Iris pigment epithelial cell (primary cell): ENCODE measurements at regions not wholly inside any gene's neighbourhood (a gene's known extent, or its start where the extent isn't known, plus 50 kb on each side); places are given as distances from the start of the nearest gene placed in this dataset.
A peak's percentile ranks its signal among the peaks of the same experiment; 100 is the strongest.
"Not testable (repeated sequence)": the region's sequence is repeated elsewhere in the genome, so short reads cannot be mapped to it uniquely, and the experiment has no call there.

ENCODE experiments used
- DNase-seq: peaks from one replicate; pipeline ENCODE4 v3.0.0-alpha.2; 2011; ENCODE audit warnings: low read depth

DNA sequence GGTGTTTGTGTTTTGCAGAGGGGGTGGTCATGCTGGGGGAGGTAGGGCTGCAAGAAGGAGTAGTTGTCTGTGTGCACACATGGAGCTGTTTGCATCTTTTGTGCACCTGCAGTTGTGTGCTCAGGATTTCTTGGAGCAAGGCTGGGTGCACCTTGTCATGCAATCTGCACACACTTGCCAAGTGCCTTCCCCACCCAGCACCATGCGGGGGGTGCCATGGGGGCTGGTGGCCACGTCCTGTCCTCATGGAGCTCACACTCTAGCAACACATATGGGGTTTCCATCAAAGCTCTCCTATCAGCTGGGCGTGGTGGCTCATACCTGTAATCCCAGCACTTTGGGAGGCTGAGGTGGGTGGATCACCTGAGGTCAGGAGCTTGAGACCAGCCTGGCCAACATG, 111.6 kb downstream of the CRLF3 start:
- DNase-seq, result not testable (repeated sequence)

DNA sequence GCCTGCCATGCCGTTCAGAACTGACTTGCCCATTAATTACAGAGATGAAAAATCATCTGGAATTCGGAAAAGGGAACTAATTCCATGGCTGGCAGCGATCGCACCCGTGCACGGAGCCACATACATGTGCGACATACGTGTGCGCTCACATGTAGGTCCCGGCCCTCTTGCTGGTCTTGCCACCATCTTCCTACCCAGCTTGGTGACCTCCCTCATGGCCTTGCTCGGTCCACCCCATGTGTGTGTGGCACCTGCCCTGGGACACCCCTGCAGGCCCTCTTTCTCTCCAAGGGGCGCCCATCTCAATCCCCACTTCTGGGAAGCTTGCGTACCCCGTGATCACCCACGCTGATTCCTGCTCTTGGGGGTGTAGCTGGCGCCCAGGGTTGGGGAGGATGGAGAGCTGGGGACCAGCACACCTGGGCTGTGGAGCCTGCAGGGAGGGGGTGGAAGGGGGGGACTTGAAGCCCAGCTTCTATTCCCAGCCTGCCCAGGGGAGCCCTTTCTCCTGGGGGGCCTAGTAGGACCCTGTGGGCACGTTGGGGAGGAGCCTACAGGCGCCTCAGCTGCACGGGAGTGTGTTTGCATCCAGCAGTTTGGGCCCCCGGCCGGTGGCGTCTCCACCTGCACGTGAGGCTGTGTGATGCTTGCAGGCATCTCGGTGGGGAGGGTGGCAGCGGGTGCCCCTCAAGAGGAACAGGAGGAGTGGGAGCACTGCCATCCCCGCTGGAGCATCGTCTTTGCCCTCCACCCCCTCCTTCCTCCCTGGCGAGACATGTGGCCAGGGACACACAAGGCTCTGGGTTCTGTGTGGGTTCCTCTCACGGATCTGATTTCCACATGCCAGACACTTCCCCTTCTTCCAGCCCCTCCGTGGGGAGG, 112.6 kb downstream of the CRLF3 start:
- DNase-seq, result not testable (repeated sequence)

DNA sequence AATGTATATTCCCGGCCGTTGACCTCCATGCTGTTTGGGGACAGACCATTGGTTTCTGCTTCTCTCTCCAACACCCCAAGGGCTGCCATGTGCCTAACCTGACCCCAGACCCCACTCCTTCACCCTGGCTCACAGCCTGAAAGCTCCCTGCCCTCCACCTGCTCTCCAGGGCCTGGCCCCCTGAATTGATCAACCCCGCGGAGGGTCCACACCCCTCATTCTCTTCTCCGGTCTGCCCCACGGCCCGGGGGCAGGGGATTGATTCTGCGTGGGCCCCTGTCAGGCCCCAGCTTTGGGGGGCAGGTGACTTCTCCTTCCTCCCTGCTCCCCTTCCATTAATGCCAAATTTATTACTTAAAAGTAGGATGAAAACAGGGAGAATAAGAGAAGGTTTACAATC, 113.3 kb downstream of the CRLF3 start:
- not testable (repeated sequence) for DNase-seq

DNA sequence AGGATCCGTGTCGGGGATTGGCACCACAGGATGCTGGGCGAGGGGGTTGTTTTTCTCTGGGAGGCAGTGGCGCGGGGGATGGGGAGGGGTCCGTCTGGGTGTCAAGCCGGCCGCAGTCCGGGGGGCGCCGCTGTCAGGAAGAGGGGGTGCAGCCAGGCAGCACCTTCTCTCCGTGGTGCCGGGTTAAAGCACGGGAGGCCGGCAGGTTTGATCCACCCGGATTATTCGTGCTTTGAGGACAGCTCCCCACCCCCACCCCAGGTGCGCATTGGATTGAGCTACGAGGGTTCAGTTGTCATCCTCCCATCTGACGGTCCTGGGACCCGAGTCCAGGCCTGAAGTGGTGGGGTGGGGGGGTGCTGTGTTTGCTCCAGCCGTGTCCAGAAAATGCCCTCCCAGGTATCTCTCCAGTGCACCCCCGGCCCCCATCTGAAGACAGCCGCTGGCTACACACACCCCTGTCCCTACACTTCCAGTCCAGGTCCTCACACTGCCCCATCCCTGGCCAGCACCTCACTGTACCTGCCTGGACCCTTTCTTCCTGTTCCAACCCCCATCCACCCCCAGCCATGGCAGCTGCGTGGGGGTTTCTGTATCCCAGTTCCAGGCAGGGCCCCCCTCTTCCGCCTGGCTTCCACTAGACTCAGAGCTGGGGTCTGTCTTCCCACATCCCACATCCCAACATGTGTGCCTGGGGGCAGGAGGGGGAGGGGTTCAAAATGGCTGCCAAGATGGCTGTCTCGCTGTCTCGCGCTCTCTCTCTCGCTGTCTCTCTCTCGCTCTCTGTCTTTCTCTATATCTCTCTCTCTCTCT, 114.0 kb downstream of the CRLF3 start:
- DNase-seq, result not testable (repeated sequence)

DNA sequence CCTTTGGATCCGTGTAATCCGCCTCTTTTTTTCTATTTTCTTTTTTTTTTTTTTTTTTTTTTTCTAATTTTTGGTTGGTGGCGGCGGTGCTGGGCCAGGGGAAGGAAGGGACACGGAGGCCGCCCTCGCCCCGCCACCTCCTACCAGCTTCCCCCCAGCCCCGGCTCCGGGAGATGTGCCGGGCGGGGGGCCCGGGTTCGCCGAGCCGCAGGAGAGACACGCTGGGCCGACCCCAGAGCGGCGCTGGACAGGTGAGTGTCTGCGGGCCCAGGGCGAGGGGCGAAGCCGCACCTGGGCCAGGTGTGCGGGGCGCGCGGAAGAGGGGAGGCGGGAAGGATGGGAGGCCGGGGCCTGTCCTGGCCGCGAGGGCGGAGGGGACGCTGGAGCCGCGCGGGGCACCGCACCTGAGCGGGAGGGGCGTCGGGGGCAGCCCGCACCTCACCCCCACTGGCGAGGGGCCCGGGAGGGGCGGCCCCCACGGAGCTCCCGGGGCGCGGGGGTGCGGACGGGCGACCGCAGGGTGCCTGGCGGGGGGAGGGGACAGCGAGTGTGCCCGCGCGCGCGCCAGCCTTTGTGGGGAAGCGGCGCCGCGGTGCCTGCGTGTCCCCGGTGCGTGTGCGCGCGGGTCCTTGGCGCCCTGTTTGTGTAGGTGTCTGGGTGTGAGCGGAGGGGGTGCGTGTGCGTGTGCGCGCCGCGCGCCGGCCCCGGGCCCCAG, 114.8 kb downstream of the CRLF3 start:
- DNase-seq, result peak; percentile 12

DNA sequence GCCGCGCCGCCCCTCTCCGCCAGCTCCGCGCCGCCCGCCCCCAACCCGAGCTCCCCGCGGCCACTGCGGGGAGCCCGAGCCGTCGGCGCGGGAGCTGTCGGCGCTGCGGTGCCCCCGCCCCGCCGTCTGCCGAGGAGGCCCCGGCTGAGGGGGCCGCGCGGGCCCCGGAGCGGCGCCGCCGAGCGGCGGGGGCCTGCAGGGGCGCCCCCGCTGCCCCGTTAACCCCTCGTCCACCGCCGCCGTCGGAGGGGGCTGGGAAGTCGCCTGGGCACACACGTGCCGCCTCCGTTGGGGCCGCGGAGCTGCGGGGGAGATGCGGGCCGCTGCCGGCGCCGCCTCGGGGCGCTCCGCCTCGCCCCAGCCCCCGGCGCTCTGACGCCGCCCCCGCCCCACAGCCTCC, 115.4 kb downstream of the CRLF3 start:
- DNase-seq, result not testable (repeated sequence)

DNA sequence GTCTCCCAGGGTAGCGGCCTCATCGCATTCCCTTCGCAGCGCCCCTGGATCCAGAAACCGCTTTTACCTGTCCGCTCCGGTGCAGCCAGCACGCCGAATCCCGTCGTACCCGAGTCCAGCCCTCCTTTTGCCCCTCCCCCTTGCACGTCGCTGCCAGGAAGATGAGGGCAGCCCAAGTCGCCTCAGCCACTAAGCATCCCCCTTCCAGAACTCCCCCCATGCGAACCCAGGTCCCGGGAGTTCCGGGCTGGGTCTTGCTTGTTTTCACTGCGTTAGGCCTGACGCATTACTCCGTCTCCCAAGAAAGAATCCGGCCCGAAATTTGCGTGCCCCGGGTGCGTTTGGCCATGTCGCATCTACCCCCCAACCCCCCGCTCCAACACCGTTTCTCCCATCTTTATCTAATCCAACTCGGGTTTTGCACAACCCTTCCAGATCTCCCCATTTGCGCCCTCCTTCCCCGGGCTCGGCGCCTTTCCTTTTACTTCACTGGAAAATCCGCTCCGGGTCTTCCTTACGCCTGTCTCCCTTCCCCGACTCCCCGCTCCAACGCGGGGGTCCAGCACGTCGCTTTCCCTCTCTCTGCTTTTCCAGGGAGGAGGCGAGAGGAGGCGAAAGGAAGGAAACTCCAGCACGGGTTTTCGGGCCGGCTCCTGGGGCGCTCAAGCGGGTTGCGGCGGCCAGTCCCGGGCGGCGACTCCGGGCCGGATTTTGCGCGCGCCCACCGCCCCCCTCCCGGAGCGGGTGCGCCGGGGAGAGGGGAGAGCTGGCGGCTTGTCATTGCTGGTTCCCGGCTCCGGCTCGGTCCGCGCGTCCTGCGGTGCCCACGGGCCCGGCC, 116.0 kb downstream of the CRLF3 start:
- peak; percentile 93 for DNase-seq

DNA sequence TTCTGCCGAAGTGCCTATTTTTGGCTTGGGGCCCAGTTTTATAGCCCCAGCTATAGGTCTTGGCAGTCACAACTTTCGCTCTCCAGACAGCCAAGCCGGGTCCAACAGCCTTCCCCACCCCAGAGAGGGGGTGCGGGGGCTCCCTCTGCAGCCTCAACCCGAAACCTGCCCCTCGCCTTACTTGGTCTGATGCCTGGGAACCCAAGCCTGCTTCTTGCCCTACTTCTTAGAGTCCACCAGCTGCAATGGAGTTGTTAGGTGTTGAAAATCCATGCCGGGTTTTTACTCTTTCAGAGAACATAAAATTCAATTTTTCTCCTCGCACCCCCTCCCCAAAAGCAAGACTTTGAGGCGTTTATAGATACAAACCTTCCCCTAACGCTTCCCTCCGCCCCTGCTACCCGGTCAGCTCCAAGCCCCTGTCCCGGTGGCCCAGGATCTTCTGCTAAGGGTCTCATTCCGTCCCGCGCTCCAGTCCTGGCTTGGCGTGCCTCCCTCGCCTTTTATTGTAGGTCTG, 116.7 kb downstream of the CRLF3 start:
- DNase-seq, result peak; percentile 60

DNA sequence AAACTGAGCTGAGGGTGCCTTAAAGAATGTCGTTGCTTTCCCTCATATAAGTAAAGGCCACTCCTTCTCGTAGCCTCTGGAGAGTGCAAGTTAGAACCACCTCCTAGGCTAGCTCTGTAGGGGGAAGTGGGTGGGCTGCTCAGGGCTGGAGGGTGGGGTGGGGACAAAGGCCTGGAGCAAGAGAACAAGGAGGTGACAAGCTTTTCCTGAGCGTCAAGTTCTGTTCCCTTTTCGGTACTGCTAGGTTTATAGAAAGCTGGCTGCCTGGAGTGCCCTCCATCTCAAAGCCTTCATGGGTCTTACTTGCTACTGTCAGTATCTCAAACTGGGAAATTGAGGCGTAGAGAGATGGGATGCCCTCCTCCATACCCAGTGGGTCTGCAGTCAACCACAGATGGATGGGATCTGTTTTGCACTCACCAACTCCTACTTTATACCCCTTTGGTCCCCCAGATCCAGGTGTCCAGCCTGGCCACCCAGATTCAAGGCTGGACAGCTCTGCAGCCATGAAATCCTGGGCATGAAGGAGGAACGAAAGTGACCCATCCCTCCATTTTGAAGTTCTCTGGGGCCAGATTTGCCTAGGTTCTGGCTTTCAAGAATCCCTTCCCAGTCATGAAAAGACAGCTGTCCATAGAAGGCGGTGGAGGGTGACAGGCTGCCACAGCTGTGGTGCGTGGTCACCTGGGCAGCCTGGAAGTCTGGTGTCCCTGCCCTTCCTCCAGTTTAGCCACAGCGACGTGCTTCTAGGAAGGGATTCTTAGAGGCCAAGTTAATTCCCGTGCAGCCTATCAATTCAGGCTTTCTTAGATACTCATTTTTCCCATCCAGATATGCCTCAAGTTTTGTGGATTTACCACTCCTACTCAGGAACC, 117.8 kb downstream of the CRLF3 start:
- not testable (repeated sequence) for DNase-seq

DNA sequence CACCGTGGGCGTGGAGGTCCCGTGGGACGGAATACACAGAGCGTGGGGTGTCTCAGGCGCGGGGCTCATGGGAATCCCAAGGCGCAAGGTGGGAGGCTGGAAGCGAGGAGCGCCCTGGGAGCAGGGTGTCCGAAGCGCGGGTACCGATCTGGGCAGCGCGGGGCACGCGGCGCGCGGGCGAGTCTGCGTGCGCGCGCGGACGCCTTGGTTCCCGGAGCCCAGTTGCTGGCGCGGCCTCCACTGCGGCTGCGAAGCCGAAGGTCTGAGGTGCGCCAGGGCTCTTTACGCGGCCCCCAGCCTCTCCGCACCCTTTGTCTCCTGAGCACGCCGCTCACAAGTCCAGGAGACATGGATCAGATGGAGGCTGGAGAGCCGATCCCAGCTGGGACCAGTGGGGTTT, 118.5 kb downstream of the CRLF3 start:
- DNase-seq, result not testable (repeated sequence)

DNA sequence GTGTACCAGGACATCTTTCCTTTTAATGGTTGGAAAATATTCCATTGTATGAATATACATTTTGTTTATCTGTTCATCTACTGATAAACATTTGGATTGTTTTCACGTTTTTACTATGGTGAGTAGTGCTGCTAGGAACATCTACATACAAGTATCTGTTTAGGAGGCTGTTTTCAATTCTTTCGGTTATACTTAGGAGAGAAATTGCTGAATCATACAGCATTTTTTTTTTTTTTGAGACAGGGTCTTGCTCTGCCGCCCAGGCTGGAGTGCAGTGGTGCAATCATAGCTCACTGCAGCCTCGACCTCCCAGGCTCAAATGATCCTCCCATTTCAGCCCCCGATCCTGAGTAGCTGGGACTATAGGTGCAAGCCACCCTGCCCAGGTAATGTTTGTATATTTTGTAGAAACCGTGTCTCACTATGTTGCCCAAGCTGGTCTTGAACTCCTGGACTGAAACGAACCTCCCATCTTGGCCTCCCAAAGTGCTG, 122.9 kb downstream of the CRLF3 start:
- no peak for DNase-seq

DNA sequence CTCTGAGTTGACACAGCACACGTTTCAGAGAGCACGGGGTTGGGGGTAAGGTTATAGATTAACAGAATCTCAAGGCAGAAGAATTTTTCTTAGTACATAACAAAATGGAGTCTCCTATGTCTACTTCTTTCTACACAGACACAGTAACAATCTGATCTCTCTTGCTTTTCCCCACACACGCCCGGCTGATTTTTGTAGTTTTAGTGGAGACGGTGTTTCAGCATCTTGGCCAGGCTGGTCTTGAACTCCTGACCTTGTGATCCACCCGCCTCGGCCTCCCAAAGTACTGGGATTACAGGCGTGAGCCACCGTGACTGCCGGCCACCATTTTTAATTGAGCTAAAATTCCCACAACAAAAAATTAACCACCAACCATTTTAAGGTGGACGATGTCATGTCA, 123.7 kb downstream of the CRLF3 start:
- DNase-seq, result not testable (repeated sequence)

DNA sequence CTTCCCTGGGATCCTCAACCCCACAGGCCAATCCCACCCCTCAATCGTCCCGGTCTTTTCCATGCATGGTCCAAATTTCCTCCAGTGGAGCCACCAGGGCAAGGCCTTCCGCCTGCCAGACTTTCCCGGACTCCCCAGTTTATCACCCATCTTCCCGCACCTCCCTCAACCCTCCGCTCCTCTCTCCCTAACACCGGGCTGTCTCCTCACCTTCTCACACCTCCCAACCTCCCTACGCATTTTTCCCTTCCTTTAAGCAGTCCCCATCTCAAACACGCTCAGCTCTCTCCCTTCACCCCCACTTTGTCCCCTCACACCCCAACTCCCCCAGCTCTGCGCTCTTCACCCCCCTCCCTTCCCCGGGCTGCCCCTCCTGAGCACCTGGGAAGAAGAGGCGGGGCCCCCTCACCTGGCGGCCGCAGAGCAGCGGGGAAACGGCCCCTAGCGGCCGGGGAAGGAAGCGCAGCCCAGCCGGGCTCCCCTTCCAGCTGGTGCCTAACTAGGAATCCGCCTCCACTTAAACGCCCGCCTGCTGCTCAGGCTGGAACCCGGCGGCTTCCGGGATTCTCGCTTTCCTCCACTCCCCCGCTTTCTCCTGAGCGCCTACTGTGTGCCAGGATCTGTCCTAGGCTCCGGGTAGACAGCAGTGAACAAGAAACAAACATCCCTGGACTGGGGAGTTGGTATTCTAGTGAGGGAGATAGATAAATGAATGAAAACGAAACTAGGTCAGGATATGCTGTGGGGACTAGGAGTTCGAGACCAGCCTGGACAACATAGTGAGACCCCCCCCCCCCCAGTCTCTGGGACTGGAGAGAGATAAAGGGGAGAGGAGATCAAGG, 126.7 kb downstream of the CRLF3 start:
- peak; percentile 57 for DNase-seq

DNA sequence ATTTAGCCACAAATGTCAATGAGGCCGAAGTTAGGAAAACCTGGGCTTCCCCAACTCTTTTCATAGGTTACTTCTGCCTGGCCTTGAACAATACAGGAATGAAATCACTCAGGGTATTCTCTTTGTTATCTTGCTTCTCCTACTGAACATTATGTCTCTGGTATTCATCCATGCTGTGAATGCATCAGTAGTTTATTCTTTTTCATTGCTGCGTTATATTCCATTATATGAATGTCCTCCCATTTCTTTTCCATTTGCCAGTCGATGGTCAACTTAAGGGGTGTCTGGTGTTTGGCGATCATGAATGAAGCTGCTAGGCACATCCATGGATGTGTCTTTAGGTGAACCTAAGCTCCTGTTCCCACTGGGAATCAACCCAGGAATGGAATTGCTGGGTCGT, 128.3 kb downstream of the CRLF3 start:
- DNase-seq, result no peak

DNA sequence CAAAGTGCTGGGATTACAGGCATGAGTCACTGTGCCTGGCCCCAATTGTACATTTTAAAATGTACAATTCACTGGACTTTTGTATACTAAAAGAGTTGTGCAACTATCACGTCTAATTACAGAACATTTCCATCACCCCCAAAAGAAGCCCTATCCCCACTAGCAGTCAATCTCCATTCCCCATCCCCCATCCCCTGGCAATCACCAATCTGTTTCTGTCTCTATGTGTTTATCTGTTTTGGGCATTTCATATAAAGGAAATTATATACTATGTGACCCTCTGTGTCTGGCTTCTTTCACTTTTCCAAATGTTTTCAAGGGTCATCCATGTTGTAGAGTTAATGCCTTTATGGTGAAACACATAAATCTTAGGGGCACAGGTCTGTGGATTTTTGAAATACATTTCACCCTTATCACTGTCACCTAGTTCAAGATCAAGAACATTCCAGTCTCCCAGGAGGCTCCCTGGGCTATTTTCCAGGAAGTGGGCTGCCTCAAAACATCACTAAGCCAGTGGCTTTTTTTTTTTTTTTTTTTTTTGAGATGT, 129.2 kb downstream of the CRLF3 start:
- peak; percentile 68 for DNase-seq

DNA sequence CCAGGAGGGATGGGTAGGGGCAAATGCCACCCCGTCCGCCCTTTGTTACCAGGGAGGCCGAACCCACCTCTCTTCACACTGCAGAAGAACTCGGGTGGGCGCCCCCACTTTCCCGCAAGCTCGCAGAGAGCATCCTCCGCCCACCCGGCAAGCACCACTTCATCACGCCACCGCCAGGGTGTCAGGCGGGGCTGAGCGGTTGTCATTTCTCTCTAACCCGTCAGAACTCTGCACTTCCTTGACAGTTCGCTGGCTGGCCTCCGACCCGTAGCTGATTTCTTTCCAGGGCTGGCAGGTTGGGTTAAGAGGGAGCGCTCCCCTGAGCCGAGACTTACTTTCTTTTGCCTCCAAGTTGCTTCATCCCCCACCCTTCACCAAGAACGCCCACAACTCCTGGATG, 130.7 kb downstream of the CRLF3 start:
- peak; percentile 30 for DNase-seq

DNA sequence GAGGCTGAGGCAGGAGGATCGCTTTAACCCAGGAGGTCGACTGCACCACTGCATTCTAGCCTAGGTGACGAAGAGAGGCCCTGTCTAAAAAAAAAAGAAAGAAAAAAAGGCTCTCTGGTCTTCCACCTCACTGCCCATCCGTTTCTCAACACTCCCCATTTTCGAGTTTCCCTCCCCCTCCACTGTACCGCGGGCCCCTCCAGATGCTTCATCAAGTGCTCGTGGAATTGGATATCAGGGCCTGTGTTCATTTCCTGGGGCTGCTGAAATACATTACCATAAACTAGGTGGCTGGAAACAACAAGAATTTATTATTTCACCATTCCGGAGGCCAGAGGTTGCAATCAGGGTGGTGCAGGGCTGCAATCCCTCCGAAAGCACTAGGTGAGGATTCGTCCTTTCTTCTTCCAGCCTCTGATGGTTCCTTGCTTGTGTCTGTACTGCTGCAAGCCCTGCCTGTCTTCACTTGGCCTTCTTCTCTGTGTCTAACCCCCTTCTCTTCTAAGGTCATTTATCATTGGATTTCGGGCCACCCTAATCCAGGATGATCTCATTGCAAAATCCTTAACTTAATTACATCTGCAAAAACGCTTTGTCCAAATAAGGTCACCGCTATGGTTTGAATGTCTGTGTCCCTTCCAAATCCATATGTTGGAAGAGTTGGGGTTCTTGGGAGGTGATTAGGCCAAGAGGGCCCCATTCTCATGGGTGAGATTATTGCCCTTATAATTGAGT, 135.1 kb downstream of the CRLF3 start:
- not testable (repeated sequence) for DNase-seq
